ENCODE measurements at regions not wholly inside any gene's neighbourhood (a gene's known extent, or its start where the extent isn't known, plus 50 kb on each side); places are given as distances from the start of the nearest gene placed in this dataset.

DNA sequence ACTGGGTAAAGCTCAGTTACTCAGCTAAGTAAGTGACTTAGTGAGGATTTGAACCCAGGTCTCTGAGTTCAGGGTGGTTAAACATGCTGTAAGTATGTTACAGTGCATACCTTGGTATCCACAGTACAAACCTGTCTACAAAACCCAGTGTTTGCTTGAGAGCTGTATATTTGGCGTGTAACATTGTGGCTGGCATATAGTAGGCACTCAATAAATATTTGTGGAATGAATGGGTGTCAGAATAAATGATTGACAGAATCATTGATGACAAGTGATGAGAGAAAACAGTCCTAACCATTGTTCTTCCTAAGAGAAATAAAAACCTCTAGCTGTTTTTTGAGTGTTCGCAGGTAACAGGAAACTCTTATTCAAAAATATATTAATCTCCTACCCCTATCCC lies 79.7 kb upstream of the BCOR start:
- H3K36me3 Mint-ChIP-seq, result peaks cover 2% of the 10 kb centered on the region
- no peaks in the 10 kb centered on the region for H3K9me3 Mint-ChIP-seq
- peak overlapping the region; percentile 90 to 98 (median 97) for H3K4me3 Mint-ChIP-seq
- peaks cover 15 to 29% (median 18%) of the 10 kb centered on the region in 3 donors for H3K4me1 Mint-ChIP-seq
- peak overlapping the region; percentile 95 to 99 (median 99) for H3K27ac Mint-ChIP-seq
- peaks cover 16% of the 10 kb centered on the region for H3K27me3 Mint-ChIP-seq

- Mint-ChIP-seq H3K9me3 (no peaks in the 10 kb centered on the region), H3K36me3 (peaks cover 2% of the 10 kb centered on the region)
Measured at GRCh38 chrX:40177117-40177430, 79.3 kb upstream of the BCOR start.

GRCh38 chrX:40176351-40177116 lies 78.8 kb upstream of the BCOR start:
- Mint-ChIP-seq H3K27me3 (peaks cover 16% of the 10 kb centered on the region), H3K4me3 (peak overlapping the region; percentile 90 to 98 (median 97)), H3K27ac (peak overlapping the region; percentile 95 to 99 (median 99)), H3K4me1 (peaks cover 15 to 29% (median 18%) of the 10 kb centered on the region in 3 donors), H3K9me3 (no peaks in the 10 kb centered on the region), H3K36me3 (peaks cover 2% of the 10 kb centered on the region)

More at GRCh38 chrX:40177117-40177430, 79.3 kb upstream of the BCOR start:
- Mint-ChIP-seq H3K4me3 (peak overlapping the region; percentile 90 to 98 (median 97)), H3K27ac (peak overlapping the region; percentile 95 to 99 (median 99)), H3K4me1 (peaks cover 15 to 29% (median 18%) of the 10 kb centered on the region in 3 donors), H3K27me3 (peaks cover 16% of the 10 kb centered on the region)

- Mint-ChIP-seq H3K27ac (peak overlapping the region; percentile 95 to 99 (median 99)), H3K27me3 (peaks cover 20% of the 10 kb centered on the region), H3K4me1 (peaks cover 19 to 34% (median 22%) of the 10 kb centered on the region in 3 donors), H3K4me3 (peak overlapping the region; percentile 90 to 98 (median 97)), H3K36me3 (peaks cover 2% of the 10 kb centered on the region), H3K9me3 (no peaks in the 10 kb centered on the region)
Measured at GRCh38 chrX:40175511-40176350, 78.0 kb upstream of the BCOR start.

DNA sequence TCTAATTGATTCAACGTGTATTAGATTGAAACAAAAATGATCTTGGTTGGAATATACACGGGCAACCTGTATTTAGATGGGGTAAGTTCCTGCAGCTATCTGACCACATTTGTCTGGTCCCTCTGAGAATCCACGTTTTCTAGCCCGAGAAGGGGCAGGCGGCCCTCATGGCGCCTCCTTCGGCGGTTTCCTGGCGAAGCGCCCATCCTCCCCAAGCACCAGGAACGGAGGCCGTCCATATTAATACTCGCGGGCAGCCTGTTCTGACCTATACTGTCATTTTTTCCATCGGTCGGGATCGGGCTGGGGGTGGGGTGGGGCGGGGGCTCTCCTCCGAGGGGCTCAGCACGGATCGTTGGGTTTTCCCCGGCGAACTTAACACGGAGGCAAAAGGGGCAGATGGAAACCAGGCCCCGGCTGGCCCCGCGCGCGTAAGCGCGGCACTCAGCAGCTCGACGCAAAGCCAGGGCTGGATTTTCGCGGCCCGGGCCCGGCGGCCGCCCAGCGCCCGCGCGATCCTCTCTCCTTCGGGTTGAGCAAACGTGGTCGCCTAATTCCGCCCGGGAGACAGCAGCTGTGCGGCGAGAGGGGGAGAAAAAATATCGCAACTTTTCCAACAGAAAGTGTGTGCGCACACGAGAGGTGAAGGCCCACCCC lies 77.2 kb upstream of the BCOR start:
- Mint-ChIP-seq H3K27ac (peak overlapping the region; percentile 95 to 99 (median 99)), H3K4me3 (peak overlapping the region; percentile 90 to 98 (median 97)), H3K9me3 (no peaks in the 10 kb centered on the region), H3K4me1 (peaks cover 22 to 40% (median 25%) of the 10 kb centered on the region in 3 donors), H3K36me3 (peaks cover 2% of the 10 kb centered on the region), H3K27me3 (peaks cover 19% of the 10 kb centered on the region)

GRCh38 chrX:40174001-40174853 lies 76.5 kb upstream of the BCOR start:
- H3K27me3 Mint-ChIP-seq, result peaks cover 14% of the 10 kb centered on the region
- H3K4me1 Mint-ChIP-seq, result peaks cover 26 to 46% (median 26%) of the 10 kb centered on the region in 3 donors
- peak overlapping the region; percentile 95 to 99 (median 99) for H3K27ac Mint-ChIP-seq
- H3K36me3 Mint-ChIP-seq, result peaks cover 2% of the 10 kb centered on the region
- peak overlapping the region; percentile 89 to 98 (median 94) for H3K4me3 Mint-ChIP-seq
- no peaks in the 10 kb centered on the region for H3K9me3 Mint-ChIP-seq

DNA sequence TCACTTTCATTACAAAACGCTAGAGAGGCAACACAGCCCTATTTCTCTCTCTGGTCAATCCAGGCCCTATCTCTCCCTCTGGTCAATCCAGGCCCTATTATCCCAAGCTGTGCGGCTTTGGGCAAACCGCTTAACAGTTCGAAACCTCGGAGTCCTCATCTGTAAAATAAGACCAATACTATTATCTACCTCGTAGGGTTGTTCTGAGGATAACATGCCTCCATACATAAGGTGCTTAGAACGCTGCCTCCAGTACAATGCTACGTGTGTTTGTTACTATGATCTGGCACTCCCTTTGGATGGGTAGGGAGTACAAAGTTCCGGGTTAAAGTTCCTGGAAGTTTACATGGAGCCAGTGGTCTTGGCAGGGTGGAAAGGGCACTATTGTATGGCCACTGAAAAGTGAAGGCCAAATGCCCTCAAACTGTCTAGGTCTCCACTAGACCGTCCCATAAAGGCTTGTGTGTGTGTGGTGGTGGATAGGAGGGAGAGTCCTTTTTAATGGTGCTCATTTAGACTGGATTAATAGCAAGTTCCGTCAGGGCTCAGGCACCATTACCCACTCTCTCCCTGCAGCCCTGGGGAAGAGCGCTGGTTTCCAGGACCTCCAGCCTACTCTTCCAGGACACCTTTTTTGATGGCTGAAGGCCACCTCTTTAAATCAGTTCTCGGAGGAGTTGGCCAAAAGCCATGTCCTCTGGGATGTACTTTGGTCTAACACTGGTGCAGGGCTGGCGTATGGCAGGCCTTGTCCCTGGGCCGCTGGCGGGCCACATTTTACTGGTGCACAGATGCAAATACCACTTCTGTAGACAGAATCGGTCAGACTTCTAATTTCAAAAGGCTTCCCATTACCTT lies 75.6 kb upstream of the BCOR start:
- Mint-ChIP-seq H3K4me1 (peaks cover 26 to 45% (median 28%) of the 10 kb centered on the region in 3 donors), H3K9me3 (no peaks in the 10 kb centered on the region), H3K36me3 (peaks cover 2% of the 10 kb centered on the region), H3K27ac (peak overlapping the region; percentile 95 to 99 (median 99)), H3K4me3 (peak overlapping the region; percentile 82 to 98 (median 90)), H3K27me3 (peaks cover 14% of the 10 kb centered on the region)

GRCh38 chrX:40172401-40173142 lies 74.8 kb upstream of the BCOR start:
- Mint-ChIP-seq H3K9me3 (no peaks in the 10 kb centered on the region), H3K4me1 (peaks cover 26 to 45% (median 27%) of the 10 kb centered on the region in 3 donors), H3K4me3 (peak overlapping the region; percentile 89 to 98 (median 92)), H3K27me3 (peaks cover 13% of the 10 kb centered on the region), H3K27ac (peak overlapping the region; percentile 98 to 99 (median 99)), H3K36me3 (peaks cover 2% of the 10 kb centered on the region)

DNA sequence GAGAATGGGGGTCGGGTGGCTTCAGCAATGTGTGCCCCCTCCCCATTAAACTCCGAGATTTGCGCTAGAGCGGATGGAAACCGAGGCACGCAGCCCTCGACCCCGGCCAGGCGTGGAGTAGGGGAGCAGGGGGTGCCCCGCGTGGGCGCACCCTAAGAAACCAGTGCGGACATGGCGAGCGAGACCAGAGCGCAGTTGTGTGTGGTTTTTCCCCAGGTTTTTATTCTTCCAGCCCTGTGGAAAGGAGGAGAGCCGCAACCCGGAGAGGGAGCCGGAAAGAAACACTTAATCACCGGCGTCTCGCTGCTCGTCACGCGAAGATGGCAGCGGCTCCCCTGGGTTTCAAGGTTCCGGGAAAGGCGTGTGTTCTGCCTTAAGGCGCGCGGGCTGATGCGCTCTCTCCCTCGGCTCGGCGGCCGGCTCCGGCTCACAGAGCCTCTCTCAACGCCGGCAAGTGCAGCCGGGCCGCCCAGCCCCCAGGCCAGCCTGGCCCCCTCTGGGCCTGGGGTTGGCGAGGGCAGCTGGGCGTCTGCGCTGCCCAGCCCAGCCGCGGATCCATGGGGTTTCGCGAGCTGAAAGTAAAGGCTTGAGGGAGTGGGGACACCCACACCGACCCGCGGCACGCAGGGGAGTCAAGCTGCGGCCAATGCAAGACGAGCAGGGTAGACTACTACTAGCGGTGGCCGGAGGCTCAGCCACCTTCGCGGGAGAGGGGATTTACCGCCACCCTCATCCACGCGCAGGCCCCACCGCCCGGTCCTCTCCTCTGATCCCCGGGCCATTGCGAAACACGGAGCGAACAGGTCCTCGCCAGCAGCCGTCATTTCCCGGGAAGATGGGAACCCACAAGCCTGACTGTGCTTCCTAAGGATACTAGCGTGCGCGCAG lies 74.0 kb upstream of the BCOR start:
- peaks cover 2% of the 10 kb centered on the region for H3K36me3 Mint-ChIP-seq
- H3K4me3 Mint-ChIP-seq, result peak overlapping the region; percentile 85 to 98 (median 92)
- H3K27ac Mint-ChIP-seq, result peak overlapping the region; percentile 98 to 99 (median 99)
- H3K27me3 Mint-ChIP-seq, result peaks cover 18% of the 10 kb centered on the region
- H3K9me3 Mint-ChIP-seq, result no peaks in the 10 kb centered on the region
- H3K4me1 Mint-ChIP-seq, result peaks cover 23 to 47% (median 30%) of the 10 kb centered on the region in 3 donors

- Mint-ChIP-seq H3K4me3 (peak overlapping the region; percentile 89 to 98 (median 92)), H3K9me3 (peaks cover 0 to 1% (median 0%) of the 10 kb centered on the region in 3 donors), H3K27me3 (peaks cover 20% of the 10 kb centered on the region), H3K4me1 (peaks cover 23 to 51% (median 30%) of the 10 kb centered on the region in 3 donors), H3K36me3 (peaks cover 2% of the 10 kb centered on the region), H3K27ac (peak overlapping the region; percentile 98 to 99 (median 99))
Measured at GRCh38 chrX:40170830-40171512, 73.2 kb upstream of the BCOR start.

DNA sequence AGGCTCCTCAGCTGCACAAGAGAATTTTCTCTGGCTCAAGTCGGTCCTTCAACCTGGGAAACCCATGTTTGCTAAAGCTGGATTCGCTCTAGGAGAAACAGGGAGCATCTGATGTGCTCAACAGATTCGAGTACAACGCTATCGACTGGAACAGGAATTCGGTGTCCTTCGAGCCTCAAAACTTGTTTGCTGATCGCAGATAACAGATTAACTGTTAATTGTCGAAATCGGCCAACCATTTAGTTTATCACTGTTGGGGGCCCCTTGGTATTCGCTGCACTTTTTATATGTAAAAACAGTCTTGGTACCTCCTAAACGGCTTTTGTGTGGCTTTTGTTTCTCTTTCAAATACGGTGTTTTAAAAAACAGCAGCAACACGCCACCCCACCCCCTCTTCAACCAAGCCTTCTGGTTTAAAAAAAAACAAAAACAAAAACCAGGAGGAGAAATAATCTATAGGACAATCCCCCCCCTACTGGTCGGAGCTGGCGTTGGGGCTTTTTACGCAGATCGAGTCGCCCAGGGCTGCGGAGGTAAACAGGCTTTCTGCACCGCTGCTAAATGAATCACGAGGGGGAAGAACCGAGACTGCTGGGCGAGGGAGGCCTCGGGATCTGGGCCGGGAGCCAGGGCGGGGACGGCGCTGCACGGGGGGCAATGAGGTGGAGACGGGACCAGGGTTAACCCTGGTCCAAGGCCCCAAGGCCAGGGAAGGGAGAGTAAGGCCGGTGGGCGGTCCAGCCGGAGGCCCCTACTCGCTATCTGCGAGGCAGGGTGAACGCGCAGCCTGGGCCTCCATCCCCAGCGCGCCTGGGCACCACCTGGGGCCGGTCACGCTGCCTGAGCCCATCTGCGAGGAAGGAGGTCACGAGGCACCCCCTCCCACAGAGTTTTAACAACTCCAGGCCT lies 71.7 kb upstream of the BCOR start:
- H3K4me3 Mint-ChIP-seq, result peak overlapping the region; percentile 90 to 98 (median 92)
- H3K27me3 Mint-ChIP-seq, result peaks cover 20% of the 10 kb centered on the region
- H3K9me3 Mint-ChIP-seq, result peaks cover 0 to 1% (median 0%) of the 10 kb centered on the region in 3 donors
- peaks cover 2% of the 10 kb centered on the region for H3K36me3 Mint-ChIP-seq
- H3K4me1 Mint-ChIP-seq, result peaks cover 23 to 46% (median 27%) of the 10 kb centered on the region in 3 donors
- H3K27ac Mint-ChIP-seq, result peak overlapping the region; percentile 98 to 99 (median 99)
